Esophagus muscularis mucosa (tissue), 4 donors: ENCODE measurements at regions not wholly inside any gene's neighbourhood (a gene's known extent, or its start where the extent isn't known, plus 50 kb on each side); places are given as distances from the start of the nearest gene placed in this dataset.

Experiments used
- DNase-seq: peaks from one replicate; pipeline ENCODE4 v3.0.0-alpha.2; 2017; ENCODE audit errors: extremely low spot score
- H3K27ac ChIP-seq, 4 donors: fragments of 200-600 bp; sonication (generic); replicated peaks in 1 of 4; 1 replicate in 3 of 4; 2 replicates in 1 of 4; pipeline ENCODE4 v1.5.1; 2016 to 2019; ENCODE audit warnings: mild to moderate bottlenecking in 1 of 4
- H3K27me3 ChIP-seq, 4 donors: fragments of 200-600 bp; sonication (generic); one replicate each; pipeline versions ENCODE4 v1.5.1 to v1.6.0; 2016 to 2019
- H3K36me3 ChIP-seq, 4 donors: fragments of 200-600 bp; sonication (generic); one replicate each; pipeline ENCODE4 v1.5.1; 2016 to 2019
- H3K4me1 ChIP-seq, 4 donors: fragments of 200-600 bp; sonication (generic); one replicate each; pipeline ENCODE4 v1.5.1; 2016 to 2019
- H3K4me3 ChIP-seq, 4 donors: fragments of 200-600 bp; sonication (generic); 1 replicate in 2 of 4; 2 replicates in 2 of 4; pipeline ENCODE4 v1.5.1; 2016 to 2019; ENCODE audit warnings: mild to moderate bottlenecking in 4 of 4, moderate library complexity in 1 of 4
- H3K9me3 ChIP-seq, 4 donors: fragments of 200-600 bp; sonication (generic); 1 replicate in 3 of 4; 2 replicates in 1 of 4; pipeline ENCODE4 v1.5.1; 2016 to 2019
- CTCF ChIP-seq, 3 experiments: fragments of 200-600 bp in 2 of 3; fragments of 450-650 bp in 1 of 3; sonication (generic) in 2 of 3; IDR thresholded peaks; one replicate each; pipeline ENCODE4 v1.5.1; 2017 to 2019; ENCODE audit warnings: antibody characterized with exemption in 3 of 3, mild to moderate bottlenecking in 2 of 3, moderate library complexity in 1 of 3
- EP300 ChIP-seq: sonication (generic); formaldehyde crosslinking; IDR thresholded peaks from one replicate; pipeline ENCODE4 v1.6.1; 2017; ENCODE audit warnings: antibody characterized with exemption
- POLR2A ChIP-seq: fragments of 450-650 bp; IDR thresholded peaks from one replicate; pipeline ENCODE4 v1.6.1; 2017; ENCODE audit warnings: antibody characterized with exemption, moderate library complexity, mild to moderate bottlenecking, low read depth
- POLR2AphosphoS5 ChIP-seq, 2 donors: sonication (generic); formaldehyde crosslinking; IDR thresholded peaks; one replicate each; pipeline ENCODE4 v1.6.1; 2017; ENCODE audit warnings: antibody characterized with exemption in 2 of 2
- WGBS: methylation state at CpG from one replicate; pipeline ENCODE4 v1.1.5; 2018; 5-methylcytosine and 5-hydroxymethylcytosine counted together
- intact Hi-C: fragments of 100-400 bp; cut with DNase I; formaldehyde crosslinking; loops from one replicate; pipeline ENCODE4 v1.15.1; 2023

DNA sequence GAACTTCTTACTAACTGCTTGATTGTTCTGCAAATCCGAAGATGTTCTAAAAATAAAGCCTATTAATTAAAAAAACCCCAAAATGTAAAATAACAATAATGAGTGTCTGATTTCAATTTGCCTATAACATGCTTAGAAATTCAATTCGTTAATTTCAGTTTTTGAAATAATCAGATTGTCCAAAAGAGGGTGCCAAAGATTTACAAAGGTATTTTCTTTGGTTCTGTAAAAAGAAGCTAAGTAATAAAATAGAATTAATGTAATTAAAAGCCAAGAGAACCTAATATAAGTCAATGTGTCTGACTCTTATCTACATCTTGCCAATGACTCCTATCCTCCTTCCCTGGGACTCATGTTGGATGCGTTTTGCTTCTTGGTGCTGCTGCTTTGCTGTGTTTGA lies 75.0 kb upstream of the CPHXL start:
- no peak for TF ChIP-seq POLR2A
- TF ChIP-seq CTCF (IDR thresholded peaks at IDR 0.05) = peak in 1 of 3 experiments; percentile 27
- intact Hi-C loops = no loop called here
- H3K27ac ChIP-seq = no peak overlapping the region
- 48% methylated on average over 3 of the region's 3 CpGs for WGBS
- H3K36me3 ChIP-seq = no peaks in the 10 kb centered on the region
- H3K4me1 ChIP-seq = no peaks in the 10 kb centered on the region
- no peaks in the 10 kb centered on the region for H3K27me3 ChIP-seq
- H3K4me3 ChIP-seq = no peak overlapping the region
- no peak for DNase-seq
- no peaks in the 10 kb centered on the region for H3K9me3 ChIP-seq

DNA sequence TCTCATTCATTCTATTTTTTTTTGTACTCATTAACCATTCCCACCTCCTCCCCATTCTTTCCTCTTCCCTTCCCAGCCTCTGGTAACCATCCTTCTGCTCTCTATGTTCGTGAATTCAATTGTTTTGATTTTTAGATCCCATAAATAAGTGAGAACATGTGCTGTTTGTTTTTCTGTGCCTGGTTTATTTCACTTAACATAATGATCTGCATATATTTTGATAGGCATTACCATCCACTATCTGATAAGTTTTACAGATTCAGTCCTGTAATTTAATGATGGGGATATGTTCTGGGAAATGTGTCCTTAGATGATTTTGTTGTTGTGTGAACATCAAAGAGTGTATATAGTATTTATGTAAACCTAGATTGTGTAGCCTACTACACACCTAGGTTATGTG lies 77.5 kb upstream of the CPHXL start:
- Histone ChIP-seq H3K27me3 (no peaks in the 10 kb centered on the region), H3K4me3 (no peak overlapping the region), H3K36me3 (no peaks in the 10 kb centered on the region), H3K4me1 (no peaks in the 10 kb centered on the region), H3K9me3 (no peaks in the 10 kb centered on the region), H3K27ac (no peak overlapping the region)
- WGBS = 55% methylated on average over 1 of the region's 1 CpG
- TF ChIP-seq CTCF (IDR thresholded peaks at IDR 0.05) (no peak), EP300 (no peak), POLR2A (no peak), POLR2AphosphoS5 (IDR thresholded peaks at IDR 0.05) (no peak)
- intact Hi-C loops = no loop called here
- DNase-seq = no peak

- no peak for DNase-seq
- no peak overlapping the region for H3K27ac ChIP-seq
- H3K4me3 ChIP-seq = no peak overlapping the region
- H3K4me1 ChIP-seq = no peaks in the 10 kb centered on the region
- WGBS = 58% methylated on average over 3 of the region's 3 CpGs
- H3K9me3 ChIP-seq = no peaks in the 10 kb centered on the region
- TF ChIP-seq EP300 = no peak
- TF ChIP-seq POLR2A = no peak
- no peak for TF ChIP-seq CTCF (IDR thresholded peaks at IDR 0.05)
- no peak for TF ChIP-seq POLR2AphosphoS5 (IDR thresholded peaks at IDR 0.05)
- intact Hi-C loops = no loop called here
- no peaks in the 10 kb centered on the region for H3K27me3 ChIP-seq
- H3K36me3 ChIP-seq = no peaks in the 10 kb centered on the region
Measured at GRCh38 chr16:75804368-75804767, 78.1 kb upstream of the CPHXL start.

DNA sequence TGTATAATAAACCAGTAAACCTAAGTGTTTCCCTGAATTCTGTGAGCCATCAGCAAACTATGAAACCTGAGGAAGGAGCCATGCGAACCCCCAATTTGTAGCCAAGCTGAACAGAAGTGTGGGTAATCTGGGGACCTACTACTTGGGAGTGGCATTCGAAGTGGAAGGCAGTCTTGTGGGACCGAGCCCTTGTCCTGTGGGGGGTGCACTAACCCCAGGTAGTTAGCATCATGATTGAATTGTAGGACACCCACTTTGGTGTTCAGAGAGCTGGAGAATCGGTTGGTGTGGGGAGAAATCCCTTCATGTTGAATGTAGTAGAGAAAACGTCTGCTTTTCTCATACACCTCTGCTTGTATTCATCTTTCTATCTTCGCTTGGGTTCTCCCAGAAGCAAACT lies 79.7 kb upstream of the CPHXL start:
- H3K27ac ChIP-seq = no peak overlapping the region
- no peaks in the 10 kb centered on the region for H3K36me3 ChIP-seq
- TF ChIP-seq POLR2AphosphoS5 (IDR thresholded peaks at IDR 0.05) (no peak), CTCF (IDR thresholded peaks at IDR 0.05) (no peak), POLR2A (no peak), EP300 (no peak)

DNA sequence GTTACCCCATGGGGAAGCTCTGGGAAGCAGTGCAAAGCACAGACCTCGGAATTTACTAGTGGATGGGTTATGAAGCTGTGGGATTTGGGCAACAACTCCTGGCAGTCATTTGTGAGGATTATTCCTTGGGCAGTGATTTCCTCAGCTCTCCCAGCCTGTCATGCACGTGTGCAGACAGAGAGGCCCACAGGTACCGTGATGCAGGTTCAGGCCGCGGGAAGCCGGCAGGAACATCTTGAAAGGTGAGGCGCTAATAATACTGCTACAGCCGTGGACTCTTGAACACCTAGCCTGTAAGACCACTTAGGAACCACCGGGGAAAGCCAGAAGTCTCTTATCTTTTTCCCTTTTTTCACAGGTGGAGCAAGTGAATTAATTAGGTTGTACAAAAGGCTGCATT lies 80.2 kb upstream of the CPHXL start:
- TF ChIP-seq EP300 = no peak
- no peak for TF ChIP-seq POLR2AphosphoS5 (IDR thresholded peaks at IDR 0.05)
- TF ChIP-seq POLR2A = no peak
- no peak for TF ChIP-seq CTCF (IDR thresholded peaks at IDR 0.05)
- Histone ChIP-seq H3K36me3 (no peaks in the 10 kb centered on the region), H3K27ac (no peak overlapping the region), H3K4me1 (no peaks in the 10 kb centered on the region), H3K9me3 (no peaks in the 10 kb centered on the region), H3K27me3 (no peaks in the 10 kb centered on the region), H3K4me3 (no peak overlapping the region)
- no peak for DNase-seq
- 80% methylated on average over 9 of the region's 9 CpGs for WGBS
- intact Hi-C loops = no loop called here

More for the DNA sequence above, 79.7 kb upstream of the CPHXL start:
- Histone ChIP-seq H3K27me3 (no peaks in the 10 kb centered on the region), H3K9me3 (no peaks in the 10 kb centered on the region), H3K4me3 (no peak overlapping the region), H3K4me1 (no peaks in the 10 kb centered on the region)
- DNase-seq = no peak
- intact Hi-C loops = no loop called here
- WGBS = 89% methylated on average over 6 of the region's 6 CpGs
